AG04450 (cell line): ENCODE measurements at regions not wholly inside any gene's neighbourhood (a gene's known extent, or its start where the extent isn't known, plus 50 kb on each side); places are given as distances from the start of the nearest gene placed in this dataset.

ENCODE experiments used
- CTCF ChIA-PET: fragments of 300-600, 350-600 bp; formaldehyde crosslinking; extraction: SDS; loops from one replicate; lab custom pipeline; 2022; ENCODE audit warnings: antibody characterized with exemption, inconsistent platforms; lab: Charles Lee
- POLR2A ChIA-PET: fragments of 350-600 bp; formaldehyde crosslinking; extraction: SDS; loops from one replicate; lab custom pipeline; 2021; ENCODE audit warnings: antibody characterized with exemption, inconsistent platforms; lab: Yijun Ruan, JAX
- DNase-seq: peaks from one replicate; pipeline ENCODE4 v3.0.0-alpha.2; 2011; ENCODE audit warnings: low read depth, low spot score
- H3K27ac ChIP-seq: one replicate; pipeline ENCODE4 v1.5.1; 2012; ENCODE audit warnings: low read depth, low read length, control low read depth
- H3K27me3 ChIP-seq: one replicate; pipeline ENCODE4 v1.6.0; 2012; ENCODE audit warnings: low read length; ENCODE audit not compliant: control insufficient read depth, insufficient read depth
- H3K4me3 ChIP-seq: 2 replicates; pipeline ENCODE4 v1.5.1; 2011; ENCODE audit warnings: mild to moderate bottlenecking, low read depth, low read length, control low read depth
- H3K9me3 ChIP-seq: 2 replicates; pipeline ENCODE4 v1.5.1; 2012; ENCODE audit warnings: low read length; ENCODE audit not compliant: control insufficient read depth, insufficient read depth
- CTCF ChIP-seq: IDR thresholded peaks from 2 replicates; pipeline ENCODE4 v1.5.1; 2011; ENCODE audit warnings: low read depth, low read length, control low read depth, inconsistent platforms

- DNase-seq, result no peak
- Histone ChIP-seq H3K9me3 (peaks cover 11% of the 10 kb centered on the region; the same call in 1 of the 2 replicates), H3K27me3 (no peaks in the 10 kb centered on the region), H3K4me3 (no peak overlapping the region), H3K27ac (no peak overlapping the region)
- ChIA-PET CTCF (no interaction called here), POLR2A (no interaction called here)
- no peak for TF ChIP-seq CTCF
These were observed 1400.9 kb upstream of the ALCAM start for GRCh38 chr3:103965764-103966163.

GRCh38 chr3:103966749-103967148, 1400.0 kb upstream of the ALCAM start:
- Histone ChIP-seq H3K27me3 (no peaks in the 10 kb centered on the region), H3K4me3 (no peak overlapping the region), H3K27ac (no peak overlapping the region), H3K9me3 (peaks cover 11% of the 10 kb centered on the region; the same call in 1 of the 2 replicates)
- no peak for DNase-seq
- no peak for TF ChIP-seq CTCF
- ChIA-PET POLR2A (no interaction called here), CTCF (no interaction called here)

- ChIA-PET POLR2A (no interaction called here), CTCF (no interaction called here)
- no peak for DNase-seq
- no peak overlapping the region for H3K4me3 ChIP-seq
- H3K9me3 ChIP-seq, result peaks cover 11% of the 10 kb centered on the region; the same call in 1 of the 2 replicates
- H3K27me3 ChIP-seq, result no peaks in the 10 kb centered on the region
- H3K27ac ChIP-seq, result no peak overlapping the region
- TF ChIP-seq CTCF, result no peak
These were observed 1398.6 kb upstream of the ALCAM start for GRCh38 chr3:103968131-103968530.

GRCh38 chr3:103968751-103969150, 1398.0 kb upstream of the ALCAM start:
- no peak overlapping the region for H3K27ac ChIP-seq
- H3K4me3 ChIP-seq, result no peak overlapping the region
- no peak for TF ChIP-seq CTCF
- peaks cover 11% of the 10 kb centered on the region; the same call in 1 of the 2 replicates for H3K9me3 ChIP-seq
- ChIA-PET POLR2A (no interaction called here), CTCF (no interaction called here)
- DNase-seq, result no peak
- H3K27me3 ChIP-seq, result no peaks in the 10 kb centered on the region

- ChIA-PET POLR2A (no interaction called here), CTCF (interaction anchor here (1.1 to 1.4 kb wide), 2 partner anchors 15 to 16 kb away, joined by 3 to 7 read pairs; no protein-coding TSS in a partner anchor)
- no peaks in the 10 kb centered on the region for H3K27me3 ChIP-seq
- TF ChIP-seq CTCF, result no peak
- H3K27ac ChIP-seq, result no peak overlapping the region
- no peak for DNase-seq
- H3K9me3 ChIP-seq, result no peaks in the 10 kb centered on the region
- H3K4me3 ChIP-seq, result no peak overlapping the region
These were observed 1389.8 kb upstream of the ALCAM start for GRCh38 chr3:103976931-103977339.
